ENCODE measurements at regions not wholly inside any gene's neighbourhood (a gene's known extent, or its start where the extent isn't known, plus 50 kb on each side); places are given as distances from the start of the nearest gene placed in this dataset.
A peak's percentile ranks its signal among the peaks of the same experiment; 100 is the strongest.

GRCh38 chr6:113433335-113433991 lies 423.7 kb upstream of the MARCKS start:
- no peak for TF ChIP-seq TAF1 (IDR thresholded peaks at IDR 0.05; ENCODE audit: borderline replicate concordance, insufficient read depth, low read length)
- TF ChIP-seq POLR2AphosphoS5 (IDR thresholded peaks at IDR 0.05; ENCODE audit: low read depth, low read length) = no peak
- TF ChIP-seq REST (IDR thresholded peaks at IDR 0.05; ENCODE audit: insufficient read depth in 1 of 2, low read depth in 2 of 2, low read length in 2 of 2) = no peak
- peak; percentile 31; the same call in 1 of the 2 replicates for TF ChIP-seq SIN3A (IDR thresholded peaks at IDR 0.05; ENCODE audit: borderline replicate concordance, insufficient read depth, low read length)
